ENCODE measurements at regions not wholly inside any gene's neighbourhood (a gene's known extent, or its start where the extent isn't known, plus 50 kb on each side); places are given as distances from the start of the nearest gene placed in this dataset.

GRCh38 chr4:187017147-187017546, 293.5 kb upstream of the FAT1 start:
- TF ChIP-seq FOXM1 (IDR thresholded peaks at IDR 0.05; ENCODE audit: borderline replicate concordance, low read depth) (no peak), EP300 (IDR thresholded peaks at IDR 0.05; ENCODE audit: borderline replicate concordance) (no peak), USF1 (IDR thresholded peaks at IDR 0.05) (no peak), EGR1 (IDR thresholded peaks at IDR 0.05) (no peak), REST (IDR thresholded peaks at IDR 0.05; ENCODE audit: low read depth) (no peak), MAX (IDR thresholded peaks at IDR 0.05) (no peak), TEAD4 (IDR thresholded peaks at IDR 0.05) (no peak)

Data from Ishikawa (cell line).